K562 (cell line): ENCODE measurements at regions not wholly inside any gene's neighbourhood (a gene's known extent, or its start where the extent isn't known, plus 50 kb on each side); places are given as distances from the start of the nearest gene placed in this dataset.

Source experiments
- ATAC-seq: fragments of 200-7000 bp; cut with Tn5 transposase; 3 replicates; pipeline ENCODE4 v1.9.1; 2020; ENCODE audit warnings: moderate library complexity
- BruUV-seq: library from RNA; stranded (reverse); fragments of 400-500 nt; replicated peaks from 2 replicates; lab custom pipeline; 2021; lab: Mats Ljungman, UMichigan
- CTCF ChIA-PET: fragments of 300-600 bp; formaldehyde crosslinking; extraction: SDS; loops from one replicate; lab custom pipeline; 2021; ENCODE audit warnings: low intra/inter-chr PET ratio; lab: Yijun Ruan, JAX
- POLR2A ChIA-PET: fragments of 300-600, 350-650 bp; sonication (Branson Sonifier 250); formaldehyde crosslinking; extraction: SDS; loops from one replicate; lab custom pipeline; 2021; ENCODE audit warnings: antibody characterized with exemption, inconsistent platforms; lab: Yijun Ruan, JAX
- DNase-seq, 4 experiments: peaks; one replicate each; pipeline versions ENCODE4 v3.0.0 to v3.0.0-alpha.2; 2011 to 2018; ENCODE audit warnings: low spot score in 3 of 4, mixed read lengths in 3 of 4; ENCODE audit errors: extremely low read depth in 1 of 4
- FAIRE-seq: peaks from 2 replicates; lab custom pipeline; 2011; peaks lifted over from hg19 to GRCh38; lab: Jason Lieb, UNC
- H2AFZ ChIP-seq: 2 replicates; pipeline ENCODE4 v1.6.0; 2011; ENCODE audit warnings: low read depth, low read length, control low read depth, inconsistent platforms
- H3K27ac ChIP-seq: fragments of 200-600 bp; 3 replicates; pipeline ENCODE4 v1.8.0; 2011; ENCODE audit warnings: low read depth, mild to moderate bottlenecking, control low read depth, inconsistent platforms, low read length, moderate library complexity, mixed read lengths; ENCODE audit errors: extremely low read depth
- H3K27me3 ChIP-seq, 2 experiments: fragments of 300-600 bp in 1 of 2; 2 replicates in 1 of 2; 3 replicates in 1 of 2; pipeline versions ENCODE4 v1.6.0 to v1.8.0; 2011; ENCODE audit warnings: inconsistent platforms in 2 of 2, low read length in 2 of 2, mild to moderate bottlenecking in 1 of 2, mixed read lengths in 1 of 2, moderate library complexity in 1 of 2; ENCODE audit not compliant: control insufficient read depth in 2 of 2, insufficient read depth in 2 of 2
- H3K36me3 ChIP-seq: fragments of 300-600 bp; 3 replicates; pipeline ENCODE4 v1.8.0; 2011; ENCODE audit warnings: mild to moderate bottlenecking, low read length, inconsistent platforms; ENCODE audit not compliant: control insufficient read depth, insufficient read depth
- H3K4me1 ChIP-seq, 2 experiments: fragments of 200-600 bp in 1 of 2; replicated peaks in 1 of 2; 2 replicates in 1 of 2; 3 replicates in 1 of 2; pipeline versions ENCODE4 v1.5.1 to v1.8.0; 2011; ENCODE audit warnings: inconsistent platforms in 2 of 2, low read length in 2 of 2, mild to moderate bottlenecking in 1 of 2, mixed read lengths in 1 of 2, moderate library complexity in 1 of 2; ENCODE audit not compliant: control insufficient read depth in 2 of 2, insufficient read depth in 2 of 2
- H3K4me2 ChIP-seq: 2 replicates; pipeline ENCODE4 v1.6.1; 2011; ENCODE audit warnings: low read length, control low read depth, inconsistent platforms, mixed read lengths; ENCODE audit not compliant: insufficient read depth
- H3K4me3 ChIP-seq: fragments of 200-600 bp; sonication (generic), shearing (Covaris generic); 2 replicates; pipeline ENCODE4 v1.5.1; 2016; ENCODE audit warnings: control low read depth, inconsistent platforms
- H3K79me2 ChIP-seq: fragments of 200-600 bp; 3 replicates; pipeline ENCODE4 v1.8.0; 2011; ENCODE audit warnings: low read length, inconsistent platforms; ENCODE audit not compliant: control insufficient read depth, insufficient read depth
- H3K9ac ChIP-seq, 2 experiments: 2 replicates each; pipeline versions ENCODE4 v1.6.0 to v1.6.1; 2011; ENCODE audit warnings: low read depth in 2 of 2, low read length in 2 of 2, control low read depth in 1 of 2, inconsistent platforms in 1 of 2, mild to moderate bottlenecking in 1 of 2, mixed read lengths in 1 of 2; ENCODE audit not compliant: insufficient read depth in 1 of 2
- H3K9me1 ChIP-seq: one replicate; pipeline ENCODE4 v1.6.0; 2011; ENCODE audit warnings: inconsistent platforms, mild to moderate bottlenecking, low read length, moderate library complexity; ENCODE audit not compliant: control insufficient read depth, insufficient read depth
- H3K9me3 ChIP-seq: replicated peaks from 2 replicates; pipeline ENCODE4 v1.5.1; 2011; ENCODE audit warnings: low read depth, low read length, inconsistent platforms; ENCODE audit not compliant: control insufficient read depth, insufficient read depth
- H4K20me1 ChIP-seq: replicated peaks from 2 replicates; pipeline ENCODE4 v1.6.1; 2011; ENCODE audit warnings: low read length, inconsistent platforms, mixed read lengths; ENCODE audit not compliant: control insufficient read depth, insufficient read depth
- AFF1 ChIP-seq, 2 experiments: fragments of 450-650 bp; IDR thresholded peaks; 2 replicates each; pipeline ENCODE4 v1.6.1; 2018; ENCODE audit warnings: mild to moderate bottlenecking in 2 of 2, low read depth in 1 of 2; ENCODE audit not compliant: partially characterized antibody in 2 of 2
- C11orf30 ChIP-seq: fragments of 450-650 bp; IDR thresholded peaks from 2 replicates; pipeline ENCODE4 v1.6.1; 2016; ENCODE audit warnings: low read depth, mild to moderate bottlenecking
- CC2D1A ChIP-seq: fragments of 450-650 bp; IDR thresholded peaks from 2 replicates; pipeline ENCODE4 v1.6.1; 2017; ENCODE audit warnings: mild to moderate bottlenecking
- CCNT2 ChIP-seq: IDR thresholded peaks from 2 replicates; pipeline ENCODE4 v1.6.1; 2011; ENCODE audit warnings: borderline replicate concordance, low read depth, mild to moderate bottlenecking, moderate library complexity, mixed read lengths, low read length; ENCODE audit not compliant: insufficient read length; ENCODE audit errors: extremely low read depth
- MYC ChIP-seq, 2 experiments: fragments of 250-450 bp in 1 of 2; sonication (Bioruptor Pico) in 1 of 2; IDR thresholded peaks; 2 replicates each; pipeline versions ENCODE4 v1.5.1 to v1.6.1; 2012 to 2021; ENCODE audit warnings: low read depth in 2 of 2, borderline replicate concordance in 1 of 2, improper control_type of control experiment in 1 of 2, low read length in 1 of 2, mild to moderate bottlenecking in 1 of 2, moderate library complexity in 1 of 2
- RAD21 ChIP-seq, 2 experiments: fragments of 250-450 bp in 1 of 2; fragments of 450-650 bp in 1 of 2; sonication (Bioruptor Pico) in 1 of 2; formaldehyde crosslinking in 1 of 2; IDR thresholded peaks in 1 of 2; conservative IDR thresholded peaks in 1 of 2; 2 replicates each; pipeline versions ENCODE4 v1.4.0 to v1.8.0; 2020 to 2022; ENCODE audit warnings: mild to moderate bottlenecking in 2 of 2, moderate library complexity in 1 of 2
- RFX1 ChIP-seq: fragments of 450-650 bp; IDR thresholded peaks from 2 replicates; pipeline ENCODE4 v1.6.1; 2016; ENCODE audit warnings: mild to moderate bottlenecking, moderate library complexity
- SIX5 ChIP-seq, 2 experiments: IDR thresholded peaks; 2 replicates each; pipeline ENCODE4 v1.6.1; 2011; ENCODE audit warnings: low read length in 2 of 2, borderline replicate concordance in 1 of 2, low read depth in 1 of 2, mild to moderate bottlenecking in 1 of 2, moderate library complexity in 1 of 2; ENCODE audit not compliant: insufficient read depth in 1 of 2
- SMARCB1 ChIP-seq: IDR thresholded peaks from 2 replicates; pipeline ENCODE4 v1.6.1; 2011; ENCODE audit warnings: improper control_type of control experiment, low read depth; ENCODE audit not compliant: insufficient read length
- SOX6 ChIP-seq: fragments of 450-650 bp; IDR thresholded peaks from 2 replicates; pipeline ENCODE4 v1.6.1; 2014; ENCODE audit warnings: mild to moderate bottlenecking
- TAF7 ChIP-seq: fragments of 450-650 bp; IDR thresholded peaks from 2 replicates; pipeline ENCODE4 v1.6.1; 2016; ENCODE audit warnings: missing genetic modification characterization, missing compliant biosample characterization
- WGBS: fragments of 100-300 bp; shearing (Covaris generic); methylation state at CpG from one replicate; pipeline ENCODE4 v1.1.6; 2016; ENCODE audit warnings: low coverage, mixed read lengths; ENCODE audit not compliant: insufficient coverage; ENCODE audit errors: missing lambda C conversion rate; 5-methylcytosine and 5-hydroxymethylcytosine counted together
- in situ Hi-C: fragments of 300-500 bp; cut with MboI; formaldehyde crosslinking; loops from 4 replicates; pipeline ENCODE4 v1.15.0; 2018; ENCODE audit warnings: inconsistent platforms, mixed read lengths
- intact Hi-C: fragments of 100-400 bp; cut with micrococcal nuclease; formaldehyde crosslinking; loops from 2 replicates; pipeline ENCODE4 v1.14.2; 2022
- TF ChIP-seq, protein P1 (sequence below): fragments of 250-450 bp; sonication (Bioruptor Pico); IDR thresholded peaks from 2 replicates; pipeline ENCODE4 v1.4.0; 2020

DNA sequence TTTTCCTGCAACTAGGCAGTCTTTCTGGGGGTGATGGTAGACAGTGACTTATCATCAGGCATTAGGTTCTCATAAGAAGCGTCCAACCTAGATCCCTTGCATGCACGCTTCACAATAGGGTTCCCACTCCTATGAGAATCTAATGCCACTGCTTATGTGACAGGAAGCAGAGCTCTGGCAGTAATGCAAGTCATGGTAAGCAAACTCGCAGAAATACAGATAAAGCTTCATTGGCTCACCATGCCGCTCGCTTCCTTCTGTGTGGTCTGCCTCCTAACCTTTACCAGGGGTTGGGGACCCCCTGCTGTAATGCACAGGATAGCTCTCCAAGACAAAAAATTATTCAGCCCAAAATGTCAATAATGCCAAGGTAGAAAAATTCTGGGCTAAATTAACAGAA lies 864.2 kb downstream of the TRHDE start:
- Histone ChIP-seq H3K9me3 (no peaks in the 10 kb centered on the region), H3K4me2 (no peak overlapping the region), H3K9me1 (no peaks in the 10 kb centered on the region), H3K27me3 (no peaks in the 10 kb centered on the region), H4K20me1 (no peaks in the 10 kb centered on the region), H2AFZ (no peak overlapping the region), H3K27ac (no peak overlapping the region), H3K4me3 (no peak overlapping the region), H3K4me1 (no peaks in the 10 kb centered on the region), H3K79me2 (no peaks in the 10 kb centered on the region), H3K36me3 (no peaks in the 10 kb centered on the region), H3K9ac (no peak overlapping the region)
- DNase-seq = peak in 1 of 4 experiments; percentile 4
- FAIRE-seq = no peak
- ATAC-seq = no peak
- no peak for TF ChIP-seq TAF7 (tag)
- TF ChIP-seq SMARCB1 = no peak
- no peak for TF ChIP-seq CC2D1A
- TF ChIP-seq SOX6 = no peak
- TF ChIP-seq AFF1 (IDR thresholded peaks at IDR 0.05; ENCODE audit: low read depth in 1 of 2, partially characterized antibody in 2 of 2) = no peak
- no peak for TF ChIP-seq CCNT2
- TF ChIP-seq RAD21 (CRISPR knock-in tag; conservative IDR thresholded peaks at IDR 0.05 in 1 of 2, IDR thresholded peaks at IDR 0.05 in 1 of 2) = 0 out of 4 replicates have a peak, but pooled peaks of 1 of the 2 experiments have one; percentile 2
- no peak for TF ChIP-seq SIX5 (IDR thresholded peaks at IDR 0.05; ENCODE audit: borderline replicate concordance in 1 of 2, insufficient read depth in 1 of 2, low read depth in 1 of 2, low read length in 2 of 2)
- TF ChIP-seq RFX1 = no peak
- TF ChIP-seq MYC (IDR thresholded peaks at IDR 0.05; ENCODE audit: low read depth, low read length) = no peak
- TF ChIP-seq MYC (CRISPR knock-in tag; IDR thresholded peaks at IDR 0.05; ENCODE audit: borderline replicate concordance, low read depth) = no peak
- TF ChIP-seq C11orf30 = peak; percentile 12; the same call in 1 of the 2 replicates
- TF ChIP-seq, protein P1, sequence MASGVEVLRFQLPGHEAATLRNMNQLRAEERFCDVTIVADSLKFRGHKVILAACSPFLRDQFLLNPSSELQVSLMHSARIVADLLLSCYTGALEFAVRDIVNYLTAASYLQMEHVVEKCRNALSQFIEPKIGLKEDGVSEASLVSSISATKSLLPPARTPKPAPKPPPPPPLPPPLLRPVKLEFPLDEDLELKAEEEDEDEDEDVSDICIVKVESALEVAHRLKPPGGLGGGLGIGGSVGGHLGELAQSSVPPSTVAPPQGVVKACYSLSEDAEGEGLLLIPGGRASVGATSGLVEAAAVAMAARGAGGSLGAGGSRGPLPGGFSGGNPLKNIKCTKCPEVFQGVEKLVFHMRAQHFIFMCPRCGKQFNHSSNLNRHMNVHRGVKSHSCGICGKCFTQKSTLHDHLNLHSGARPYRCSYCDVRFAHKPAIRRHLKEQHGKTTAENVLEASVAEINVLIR (CRISPR knock-in tag) = no peak
- WGBS = 0% methylated on average over 5 of the region's 5 CpGs
- ChIA-PET CTCF (no interaction called here), POLR2A (no interaction called here)
- no TSS peak for BruUV-seq
- in situ Hi-C loops = no loop called here
- intact Hi-C loops = no loop called here
